Tibial artery (tissue), 4 donors: ENCODE measurements at regions not wholly inside any gene's neighbourhood (a gene's known extent, or its start where the extent isn't known, plus 50 kb on each side); places are given as distances from the start of the nearest gene placed in this dataset.

Source experiments
- DNase-seq, 2 donors: peaks; one replicate each; pipeline ENCODE4 v3.0.0-alpha.2; 2019
- H3K27ac ChIP-seq, 2 donors: fragments of 200-600 bp; sonication (generic) in 1 of 2; 1 replicate in 1 of 2; 2 replicates in 1 of 2; pipeline ENCODE4 v1.5.1; 2018 to 2019; ENCODE audit warnings: mild to moderate bottlenecking in 1 of 2
- H3K27me3 ChIP-seq, 2 donors: fragments of 200-600 bp; sonication (generic) in 1 of 2; one replicate each; pipeline versions ENCODE4 v1.5.1 to v1.6.0; 2016 to 2019
- H3K36me3 ChIP-seq, 3 donors: fragments of 200-600 bp; sonication (generic) in 2 of 3; one replicate each; pipeline ENCODE4 v1.5.1; 2016 to 2019; ENCODE audit warnings: mild to moderate bottlenecking in 2 of 3
- H3K4me1 ChIP-seq, 4 donors: fragments of 200-600 bp; sonication (generic) in 2 of 4; 1 replicate in 3 of 4; 2 replicates in 1 of 4; pipeline ENCODE4 v1.5.1; 2016 to 2019
- H3K4me3 ChIP-seq, 2 donors: fragments of 200-600 bp; sonication (generic) in 1 of 2; 1 replicate in 1 of 2; 2 replicates in 1 of 2; pipeline ENCODE4 v1.5.1; 2018 to 2019; ENCODE audit warnings: mild to moderate bottlenecking in 2 of 2
- H3K9me3 ChIP-seq, 3 donors: fragments of 200-600 bp; sonication (generic) in 1 of 3; one replicate each; pipeline ENCODE4 v1.5.1; 2016 to 2019
- intact Hi-C: fragments of 100-400 bp; cut with DNase I; formaldehyde crosslinking; loops from one replicate; pipeline ENCODE4 v1.15.0; 2023; ENCODE audit warnings: low total_unique reads
- TF ChIP-seq, protein P1 (sequence below), 2 experiments: fragments of 200-600 bp in 1 of 2; fragments of 450-650 bp in 1 of 2; IDR thresholded peaks; one replicate each; pipeline ENCODE4 v1.5.1; 2017 to 2019; ENCODE audit warnings: antibody characterized with exemption in 2 of 2, mild to moderate bottlenecking in 1 of 2, moderate library complexity in 1 of 2

DNA sequence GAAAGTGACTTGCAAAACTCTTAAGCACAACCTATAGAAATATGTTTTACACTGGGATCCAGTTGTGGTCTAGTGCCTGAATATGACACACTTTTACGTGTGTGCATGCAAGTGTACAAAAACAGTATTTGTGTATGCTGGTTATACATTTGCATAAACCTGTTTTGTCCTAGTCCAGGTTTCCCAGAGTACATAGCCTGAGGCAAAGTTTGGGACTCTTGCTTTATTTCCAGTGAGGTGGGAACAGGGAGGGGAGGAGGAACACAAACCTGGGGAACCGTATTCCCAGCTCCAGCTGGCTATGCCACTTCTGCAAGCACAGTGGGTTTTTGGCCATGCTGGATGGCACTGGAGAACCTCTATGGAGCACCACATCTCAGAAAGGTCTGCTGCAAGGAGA is 481.1 kb upstream of the HS6ST1 start:
- Histone ChIP-seq H3K36me3 (no peaks in the 10 kb centered on the region), H3K4me1 (no peaks in the 10 kb centered on the region), H3K9me3 (no peaks in the 10 kb centered on the region), H3K4me3 (no peak overlapping the region), H3K27ac (no peak overlapping the region), H3K27me3 (no peaks in the 10 kb centered on the region)
- TF ChIP-seq, protein P1, sequence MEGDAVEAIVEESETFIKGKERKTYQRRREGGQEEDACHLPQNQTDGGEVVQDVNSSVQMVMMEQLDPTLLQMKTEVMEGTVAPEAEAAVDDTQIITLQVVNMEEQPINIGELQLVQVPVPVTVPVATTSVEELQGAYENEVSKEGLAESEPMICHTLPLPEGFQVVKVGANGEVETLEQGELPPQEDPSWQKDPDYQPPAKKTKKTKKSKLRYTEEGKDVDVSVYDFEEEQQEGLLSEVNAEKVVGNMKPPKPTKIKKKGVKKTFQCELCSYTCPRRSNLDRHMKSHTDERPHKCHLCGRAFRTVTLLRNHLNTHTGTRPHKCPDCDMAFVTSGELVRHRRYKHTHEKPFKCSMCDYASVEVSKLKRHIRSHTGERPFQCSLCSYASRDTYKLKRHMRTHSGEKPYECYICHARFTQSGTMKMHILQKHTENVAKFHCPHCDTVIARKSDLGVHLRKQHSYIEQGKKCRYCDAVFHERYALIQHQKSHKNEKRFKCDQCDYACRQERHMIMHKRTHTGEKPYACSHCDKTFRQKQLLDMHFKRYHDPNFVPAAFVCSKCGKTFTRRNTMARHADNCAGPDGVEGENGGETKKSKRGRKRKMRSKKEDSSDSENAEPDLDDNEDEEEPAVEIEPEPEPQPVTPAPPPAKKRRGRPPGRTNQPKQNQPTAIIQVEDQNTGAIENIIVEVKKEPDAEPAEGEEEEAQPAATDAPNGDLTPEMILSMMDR (IDR thresholded peaks at IDR 0.05) = no peak
- DNase-seq = no peak
- intact Hi-C loops = no loop called here

DNA sequence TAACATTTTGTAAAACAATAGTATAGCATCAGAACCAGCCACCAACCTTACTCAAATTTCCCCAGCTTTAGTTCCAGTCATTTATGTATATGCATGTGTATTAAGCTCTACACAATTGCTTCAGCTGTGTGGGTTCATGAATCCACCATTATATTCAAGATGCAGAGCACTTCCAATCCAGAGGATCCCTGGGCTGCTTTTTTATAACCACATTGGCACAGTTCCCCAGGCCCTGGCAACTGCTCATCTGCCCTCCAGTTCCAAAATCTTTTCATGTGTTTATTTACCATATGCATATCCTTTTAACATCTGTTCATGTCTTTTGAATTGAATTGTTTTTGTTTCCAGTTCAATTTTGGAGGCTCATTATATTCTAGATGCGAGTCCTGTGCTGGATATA is 482.9 kb upstream of the HS6ST1 start:
- TF ChIP-seq, protein P1 (IDR thresholded peaks at IDR 0.05) = no peak
- DNase-seq = no peak
- Histone ChIP-seq H3K4me1 (no peaks in the 10 kb centered on the region), H3K36me3 (no peaks in the 10 kb centered on the region), H3K27ac (no peak overlapping the region), H3K27me3 (no peaks in the 10 kb centered on the region), H3K4me3 (no peak overlapping the region), H3K9me3 (no peaks in the 10 kb centered on the region)
- intact Hi-C loops = no loop called here

DNA sequence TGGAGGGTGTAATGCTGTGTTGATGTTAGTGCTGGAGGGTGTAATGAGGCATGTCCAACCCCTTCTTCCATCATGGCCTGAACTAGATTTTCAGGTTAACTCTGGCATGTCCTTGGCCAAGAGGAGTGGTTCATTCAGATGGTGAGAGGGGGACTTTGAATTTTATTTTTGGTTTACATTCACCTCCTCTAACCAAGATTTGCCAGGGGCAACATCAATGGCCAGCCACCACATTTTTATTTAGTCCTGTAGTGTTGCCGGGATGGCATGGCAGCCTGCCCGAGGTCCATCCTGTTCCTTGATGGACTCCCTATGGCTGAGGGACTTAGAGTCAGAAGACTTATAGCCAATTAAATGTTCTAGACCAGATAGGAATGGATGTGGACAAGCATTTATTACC is 484.6 kb upstream of the HS6ST1 start:
- TF ChIP-seq, protein P1 (IDR thresholded peaks at IDR 0.05) = no peak
- no peak overlapping the region for H3K4me3 ChIP-seq
- no peaks in the 10 kb centered on the region for H3K36me3 ChIP-seq
- H3K9me3 ChIP-seq = no peaks in the 10 kb centered on the region
- no peaks in the 10 kb centered on the region for H3K4me1 ChIP-seq
- DNase-seq = no peak
- no peak overlapping the region for H3K27ac ChIP-seq
- intact Hi-C loops = no loop called here
- H3K27me3 ChIP-seq = no peaks in the 10 kb centered on the region

DNA sequence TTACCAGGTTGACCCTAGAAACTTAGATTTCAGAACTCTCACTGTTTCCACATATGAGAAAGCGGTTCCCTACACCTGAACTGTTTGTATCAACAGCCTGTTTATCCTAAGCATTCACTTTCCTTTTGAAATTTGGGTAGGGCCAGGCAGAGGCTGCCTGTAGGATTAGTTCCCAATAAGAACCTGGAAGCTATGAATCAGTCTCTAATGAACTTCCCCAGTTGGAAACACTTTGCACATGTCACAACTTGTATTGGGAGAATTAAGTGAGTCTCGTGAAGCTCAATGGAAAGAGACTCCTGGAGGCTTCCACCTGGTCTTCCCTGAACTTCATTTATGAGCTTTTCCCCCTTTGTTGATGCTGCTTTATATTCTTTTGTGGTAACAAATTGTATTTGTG is 486.6 kb upstream of the HS6ST1 start:
- no peak overlapping the region for H3K27ac ChIP-seq
- DNase-seq = no peak

DNA sequence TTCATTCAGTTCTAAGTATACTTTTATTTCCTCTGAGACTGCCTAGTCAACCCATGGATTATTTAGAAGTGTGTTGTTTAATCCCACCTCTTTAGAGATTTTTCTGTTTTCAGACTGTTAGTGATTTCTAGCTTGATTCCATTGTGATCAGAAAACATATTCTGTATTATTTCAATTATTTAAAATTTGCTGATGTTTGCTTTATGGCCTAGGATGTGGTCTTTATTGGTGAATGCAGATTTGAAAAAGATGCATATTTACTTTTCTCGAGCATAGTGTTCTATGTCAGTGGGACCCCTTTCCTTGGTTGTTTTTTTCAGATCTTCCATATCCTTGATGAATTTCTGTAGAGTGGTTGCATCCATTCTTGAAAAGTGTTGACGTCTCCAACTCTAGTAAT is 487.2 kb upstream of the HS6ST1 start:
- H3K27ac ChIP-seq = no peak overlapping the region
- intact Hi-C loops = no loop called here
- DNase-seq = no peak
- H3K4me1 ChIP-seq = no peaks in the 10 kb centered on the region
- TF ChIP-seq, protein P1 (IDR thresholded peaks at IDR 0.05) = no peak
- H3K4me3 ChIP-seq = no peak overlapping the region
- no peaks in the 10 kb centered on the region for H3K9me3 ChIP-seq
- no peaks in the 10 kb centered on the region for H3K36me3 ChIP-seq
- no peaks in the 10 kb centered on the region for H3K27me3 ChIP-seq

More for the DNA sequence above, 486.6 kb upstream of the HS6ST1 start:
- Histone ChIP-seq H3K36me3 (no peaks in the 10 kb centered on the region), H3K27me3 (no peaks in the 10 kb centered on the region), H3K4me1 (no peaks in the 10 kb centered on the region), H3K9me3 (no peaks in the 10 kb centered on the region), H3K4me3 (no peak overlapping the region)
- intact Hi-C loops = no loop called here
- TF ChIP-seq, protein P1 (IDR thresholded peaks at IDR 0.05) = no peak

DNA sequence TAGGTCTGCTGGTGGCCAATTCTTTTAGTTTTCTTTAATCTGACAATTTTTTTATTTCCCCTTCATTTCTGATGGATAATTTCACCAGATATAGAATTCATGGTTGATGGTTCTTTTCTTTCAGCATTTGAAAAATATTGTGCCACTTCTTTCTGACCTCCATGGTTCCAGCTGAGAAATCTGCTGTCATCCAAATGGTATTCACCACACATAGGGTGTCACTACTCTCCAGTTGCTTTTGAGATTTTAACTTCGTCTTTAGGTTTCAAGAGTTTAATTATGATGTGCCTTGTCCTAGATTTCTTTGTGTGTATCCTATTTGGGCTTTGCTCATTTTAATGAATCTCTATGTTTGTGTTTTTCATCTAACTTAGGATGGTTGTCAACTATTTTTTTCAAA is 488.6 kb upstream of the HS6ST1 start:
- intact Hi-C loops = no loop called here
- H3K4me3 ChIP-seq = no peak overlapping the region
- TF ChIP-seq, protein P1 (IDR thresholded peaks at IDR 0.05) = no peak
- no peaks in the 10 kb centered on the region for H3K27me3 ChIP-seq
- H3K9me3 ChIP-seq = no peaks in the 10 kb centered on the region
- no peaks in the 10 kb centered on the region for H3K4me1 ChIP-seq
- no peak overlapping the region for H3K27ac ChIP-seq
- no peak for DNase-seq
- no peaks in the 10 kb centered on the region for H3K36me3 ChIP-seq
